BLaER1 treated with 17β-estradiol and CSF1 and Interleukin-3, amounts not matched to agents 10 nM and 100 nM (cell line): ENCODE measurements at regions not wholly inside any gene's neighbourhood (a gene's known extent, or its start where the extent isn't known, plus 50 kb on each side); places are given as distances from the start of the nearest gene placed in this dataset.

Experiments used
- H3K27ac ChIP-seq, 11 experiments: shearing (Covaris generic); formaldehyde crosslinking; 2 replicates each; pipeline ENCODE4 v1.8.1; 2022
- H3K27me3 ChIP-seq, 11 experiments: shearing (Covaris generic); formaldehyde crosslinking; 2 replicates each; pipeline ENCODE4 v1.8.1; 2022
- H3K36me3 ChIP-seq, 11 experiments: shearing (Covaris generic); formaldehyde crosslinking; 2 replicates each; pipeline ENCODE4 v1.8.1; 2022
- H3K4me1 ChIP-seq, 10 experiments: shearing (Covaris generic); formaldehyde crosslinking; 2 replicates each; pipeline ENCODE4 v1.8.1; 2022
- H3K4me2 ChIP-seq, 11 experiments: shearing (Covaris generic); formaldehyde crosslinking; 2 replicates each; pipeline ENCODE4 v1.8.1; 2022
- H3K4me3 ChIP-seq, 10 experiments: shearing (Covaris generic); formaldehyde crosslinking; 2 replicates each; pipeline ENCODE4 v1.8.1; 2022
- H3K9ac ChIP-seq, 11 experiments: shearing (Covaris generic); formaldehyde crosslinking; 2 replicates each; pipeline ENCODE4 v1.8.1; 2022
- H3K9me3 ChIP-seq, 11 experiments: shearing (Covaris generic); formaldehyde crosslinking; replicated peaks in 1 of 11; 2 replicates each; pipeline ENCODE4 v1.8.1; 2022
- H4K20me1 ChIP-seq, 11 experiments: shearing (Covaris generic); formaldehyde crosslinking; 2 replicates each; pipeline ENCODE4 v1.8.1; 2022
- Cebpa-rat ChIP-seq, 11 experiments: shearing (Covaris generic); IDR thresholded peaks; 2 replicates each; pipeline ENCODE4 v1.8.1; 2022

GRCh38 chr3:24857945-24858344, 363.3 kb upstream of the THRB start:
- Histone ChIP-seq H3K27ac (no peak overlapping the region), H3K9ac (no peak overlapping the region), H3K4me2 (no peak overlapping the region), H3K36me3 (no peaks in the 10 kb centered on the region), H3K4me1 (no peaks in the 10 kb centered on the region), H3K27me3 (no peaks in the 10 kb centered on the region), H3K4me3 (no peak overlapping the region), H4K20me1 (no peaks in the 10 kb centered on the region), H3K9me3 (no peaks in the 10 kb centered on the region)
- no peak for TF ChIP-seq Cebpa-rat (IDR thresholded peaks at IDR 0.05)

- Histone ChIP-seq H4K20me1 (no peaks in the 10 kb centered on the region), H3K4me2 (no peak overlapping the region), H3K9ac (no peak overlapping the region), H3K36me3 (no peaks in the 10 kb centered on the region), H3K4me3 (no peak overlapping the region), H3K9me3 (no peaks in the 10 kb centered on the region), H3K27me3 (no peaks in the 10 kb centered on the region), H3K4me1 (no peaks in the 10 kb centered on the region), H3K27ac (no peak overlapping the region)
- TF ChIP-seq Cebpa-rat (IDR thresholded peaks at IDR 0.05) = no peak
Observed at GRCh38 chr3:24863215-24863614, 368.6 kb upstream of the THRB start.

GRCh38 chr3:24867783-24868182, 373.1 kb upstream of the THRB start:
- Histone ChIP-seq H3K27ac (no peak overlapping the region), H3K27me3 (no peaks in the 10 kb centered on the region), H3K9ac (no peak overlapping the region), H3K9me3 (no peaks in the 10 kb centered on the region; a peak in 1 of 22 replicates), H3K4me2 (no peak overlapping the region), H3K4me1 (no peaks in the 10 kb centered on the region), H3K4me3 (no peak overlapping the region), H3K36me3 (no peaks in the 10 kb centered on the region), H4K20me1 (no peaks in the 10 kb centered on the region)
- TF ChIP-seq Cebpa-rat (IDR thresholded peaks at IDR 0.05) = no peak

- no peaks in the 10 kb centered on the region for H3K27me3 ChIP-seq
- no peaks in the 10 kb centered on the region for H3K4me1 ChIP-seq
- no peaks in the 10 kb centered on the region for H3K36me3 ChIP-seq
- H3K27ac ChIP-seq = no peak overlapping the region
- no peaks in the 10 kb centered on the region for H4K20me1 ChIP-seq
- H3K4me3 ChIP-seq = no peak overlapping the region
- H3K9me3 ChIP-seq = peaks cover 6 to 27% (median 13%) of the 10 kb centered on the region in 11 experiments; a peak in 17 of 22 replicates
- no peak for TF ChIP-seq Cebpa-rat (IDR thresholded peaks at IDR 0.05)
- no peak overlapping the region for H3K9ac ChIP-seq
- no peak overlapping the region for H3K4me2 ChIP-seq
Observed at GRCh38 chr3:24881239-24881638, 386.6 kb upstream of the THRB start.

- Histone ChIP-seq H3K27ac (no peak overlapping the region), H3K36me3 (no peaks in the 10 kb centered on the region), H3K27me3 (no peaks in the 10 kb centered on the region), H3K9me3 (peaks cover 0 to 2% (median 0%) of the 10 kb centered on the region in 11 experiments; a peak in 3 of 22 replicates), H3K4me2 (no peak overlapping the region), H4K20me1 (no peaks in the 10 kb centered on the region), H3K4me3 (no peak overlapping the region), H3K4me1 (no peaks in the 10 kb centered on the region), H3K9ac (no peak overlapping the region)
- TF ChIP-seq Cebpa-rat (IDR thresholded peaks at IDR 0.05) = no peak
Observed at GRCh38 chr3:24886501-24886900, 391.9 kb upstream of the THRB start.

- Histone ChIP-seq H3K27me3 (no peaks in the 10 kb centered on the region), H3K27ac (no peak overlapping the region), H3K4me1 (no peaks in the 10 kb centered on the region), H3K4me3 (no peak overlapping the region), H3K9me3 (no peaks in the 10 kb centered on the region), H4K20me1 (no peaks in the 10 kb centered on the region), H3K9ac (no peak overlapping the region), H3K4me2 (no peak overlapping the region), H3K36me3 (no peaks in the 10 kb centered on the region)
- TF ChIP-seq Cebpa-rat (IDR thresholded peaks at IDR 0.05) = no peak
Observed at GRCh38 chr3:24890012-24890411, 395.4 kb upstream of the THRB start.

- H3K36me3 ChIP-seq = no peaks in the 10 kb centered on the region
- no peak for TF ChIP-seq Cebpa-rat (IDR thresholded peaks at IDR 0.05)
- H3K27me3 ChIP-seq = no peaks in the 10 kb centered on the region
- no peak overlapping the region for H3K9ac ChIP-seq
- no peak overlapping the region for H3K4me3 ChIP-seq
- no peaks in the 10 kb centered on the region for H4K20me1 ChIP-seq
- no peak overlapping the region for H3K27ac ChIP-seq
- no peaks in the 10 kb centered on the region for H3K9me3 ChIP-seq
- no peak overlapping the region for H3K4me2 ChIP-seq
- peaks cover 0 to 4% (median 0%) of the 10 kb centered on the region in 10 experiments; a peak in 3 of 20 replicates for H3K4me1 ChIP-seq
Observed at GRCh38 chr3:24899373-24899772, 404.7 kb upstream of the THRB start.

- Histone ChIP-seq H3K9me3 (no peaks in the 10 kb centered on the region), H3K36me3 (no peaks in the 10 kb centered on the region), H3K4me2 (no peak overlapping the region), H4K20me1 (no peaks in the 10 kb centered on the region), H3K9ac (no peak overlapping the region), H3K27ac (no peak overlapping the region), H3K4me3 (no peak overlapping the region), H3K4me1 (peaks cover 0 to 4% (median 0%) of the 10 kb centered on the region in 10 experiments; a peak in 3 of 20 replicates), H3K27me3 (no peaks in the 10 kb centered on the region)
- TF ChIP-seq Cebpa-rat (IDR thresholded peaks at IDR 0.05) = no peak
Observed at GRCh38 chr3:24899901-24900603, 405.4 kb upstream of the THRB start.

- H3K4me3 ChIP-seq = no peak overlapping the region
- peaks cover 0 to 4% (median 0%) of the 10 kb centered on the region in 10 experiments; a peak in 3 of 20 replicates for H3K4me1 ChIP-seq
- no peak overlapping the region for H3K9ac ChIP-seq
- TF ChIP-seq Cebpa-rat (IDR thresholded peaks at IDR 0.05) = no peak
- no peaks in the 10 kb centered on the region for H3K27me3 ChIP-seq
- H3K9me3 ChIP-seq = no peaks in the 10 kb centered on the region
- H3K27ac ChIP-seq = no peak overlapping the region
- H4K20me1 ChIP-seq = no peaks in the 10 kb centered on the region
- no peak overlapping the region for H3K4me2 ChIP-seq
- H3K36me3 ChIP-seq = no peaks in the 10 kb centered on the region
Observed at GRCh38 chr3:24905266-24905665, 410.6 kb upstream of the THRB start.

- TF ChIP-seq Cebpa-rat (IDR thresholded peaks at IDR 0.05) = no peak
- Histone ChIP-seq H3K4me3 (no peak overlapping the region), H3K9ac (no peak overlapping the region), H3K27ac (no peak overlapping the region), H3K4me1 (peaks cover 0 to 2% (median 0%) of the 10 kb centered on the region in 10 experiments; a peak in 3 of 20 replicates), H3K9me3 (no peaks in the 10 kb centered on the region), H3K36me3 (no peaks in the 10 kb centered on the region), H4K20me1 (no peaks in the 10 kb centered on the region), H3K27me3 (no peaks in the 10 kb centered on the region), H3K4me2 (no peak overlapping the region)
Observed at GRCh38 chr3:24907106-24907505, 412.5 kb upstream of the THRB start.
